HG03135 (cell line): ENCODE measurements at regions not wholly inside any gene's neighbourhood (a gene's known extent, or its start where the extent isn't known, plus 50 kb on each side); places are given as distances from the start of the nearest gene placed in this dataset.
A peak's percentile ranks its signal among the peaks of the same experiment; 100 is the strongest.
"Not testable (repeated sequence)": the region's sequence is repeated elsewhere in the genome, so short reads cannot be mapped to it uniquely, and the experiment has no call there.

Experiments
- ATAC-seq: cut with Tn5 transposase; IDR thresholded peaks from one replicate; pipeline ENCODE4 v1.9.1; 2021; ENCODE audit warnings: mild to moderate bottlenecking, moderate library complexity; ENCODE audit not compliant: unreplicated experiment

- ATAC-seq: no peak
Measured at GRCh38 chr6:122859676-122860075, 70.6 kb downstream of the SMPDL3A start.

- ATAC-seq: no peak
Measured at GRCh38 chr6:122861594-122861993, 72.5 kb downstream of the SMPDL3A start.

DNA sequence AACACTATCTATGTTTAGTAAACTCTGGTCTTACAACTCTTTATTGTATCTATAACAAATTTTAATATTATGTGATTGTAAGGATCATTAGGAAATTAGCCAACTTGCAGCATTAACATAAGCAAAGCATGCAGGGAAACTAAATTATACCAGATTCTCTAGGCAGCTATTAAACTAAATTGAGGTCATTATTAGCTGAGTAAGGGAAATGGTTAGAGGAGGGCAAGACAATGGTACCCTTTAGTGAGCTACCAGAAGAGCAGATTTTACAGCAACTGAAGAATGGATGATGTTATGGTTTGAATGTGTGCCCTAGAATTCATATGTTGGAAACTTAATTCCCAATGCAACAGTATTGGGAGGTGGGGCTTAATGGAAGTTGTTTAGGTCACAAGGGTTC is 79.1 kb downstream of the SMPDL3A start:
- ATAC-seq: no peak

- ATAC-seq: peak; percentile 84
Measured at GRCh38 chr6:122869437-122870024, 80.5 kb downstream of the SMPDL3A start.

- ATAC-seq: no peak
Measured at GRCh38 chr6:122871079-122871478, 82.0 kb downstream of the SMPDL3A start.

DNA sequence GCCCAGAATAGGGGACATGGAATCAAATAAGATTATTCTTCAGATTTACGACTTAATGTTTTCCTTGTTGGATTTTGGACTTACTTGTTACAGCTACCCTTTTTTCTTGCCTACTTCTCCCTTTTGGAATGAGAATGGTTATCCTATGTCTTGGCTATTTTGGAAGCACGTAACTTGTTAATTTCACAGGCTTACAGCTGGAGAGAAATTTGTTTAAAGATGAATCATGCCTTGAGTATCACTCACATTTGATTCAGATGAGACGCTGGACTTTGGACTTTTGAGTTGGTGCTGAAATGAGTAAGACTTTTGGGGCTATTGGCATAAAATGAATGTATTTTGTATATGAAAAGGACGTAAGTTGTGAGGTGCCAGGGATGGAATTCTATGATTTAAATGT is 83.3 kb downstream of the SMPDL3A start:
- no peak for ATAC-seq

- no peak for ATAC-seq
Measured at GRCh38 chr6:122877302-122877701, 88.2 kb downstream of the SMPDL3A start.

DNA sequence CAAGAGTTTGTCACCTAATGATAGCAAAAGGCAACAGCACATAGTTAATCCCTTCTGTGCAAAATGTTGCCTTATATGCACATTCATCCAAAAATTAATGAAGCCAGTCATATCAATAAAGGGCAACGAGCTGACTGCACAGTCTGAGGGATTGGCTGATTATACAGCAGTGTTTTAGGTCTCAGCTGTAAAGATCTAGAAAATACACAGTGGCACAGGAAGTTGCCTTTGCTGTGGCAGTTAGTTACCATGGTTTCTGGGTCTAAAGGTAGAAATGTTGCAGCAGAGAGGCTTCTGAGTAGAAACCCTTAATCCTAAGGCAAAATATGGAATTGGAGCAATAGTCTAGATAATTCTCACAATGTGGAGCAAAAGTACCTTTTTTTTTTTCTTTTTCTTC is 89.7 kb downstream of the SMPDL3A start:
- no peak for ATAC-seq

GRCh38 chr6:122886481-122886880 is 97.4 kb downstream of the SMPDL3A start:
- ATAC-seq: no peak

- ATAC-seq: no peak
Measured at GRCh38 chr6:122887941-122888340, 98.9 kb downstream of the SMPDL3A start.

GRCh38 chr6:122888680-122889079 is 99.6 kb downstream of the SMPDL3A start:
- ATAC-seq: not testable (repeated sequence)

DNA sequence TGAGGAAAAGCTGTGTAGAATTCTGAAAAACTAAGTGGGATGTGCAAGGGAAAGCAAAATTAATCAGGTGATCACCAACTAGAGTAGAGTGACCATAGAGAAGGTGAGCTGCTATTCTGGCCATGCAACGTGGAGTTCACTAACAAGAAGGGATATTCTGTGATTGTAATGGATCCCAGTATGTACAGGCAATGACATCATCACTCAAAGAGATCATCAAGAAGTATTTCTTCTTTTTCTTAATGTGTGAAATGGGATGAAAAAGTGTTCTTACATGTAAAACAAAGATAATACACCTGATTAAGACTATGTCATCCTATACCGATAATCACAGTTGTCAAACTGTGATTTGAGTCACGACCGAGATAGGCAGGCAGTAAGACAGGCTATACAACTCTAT is 101.2 kb downstream of the SMPDL3A start:
- no peak for ATAC-seq

DNA sequence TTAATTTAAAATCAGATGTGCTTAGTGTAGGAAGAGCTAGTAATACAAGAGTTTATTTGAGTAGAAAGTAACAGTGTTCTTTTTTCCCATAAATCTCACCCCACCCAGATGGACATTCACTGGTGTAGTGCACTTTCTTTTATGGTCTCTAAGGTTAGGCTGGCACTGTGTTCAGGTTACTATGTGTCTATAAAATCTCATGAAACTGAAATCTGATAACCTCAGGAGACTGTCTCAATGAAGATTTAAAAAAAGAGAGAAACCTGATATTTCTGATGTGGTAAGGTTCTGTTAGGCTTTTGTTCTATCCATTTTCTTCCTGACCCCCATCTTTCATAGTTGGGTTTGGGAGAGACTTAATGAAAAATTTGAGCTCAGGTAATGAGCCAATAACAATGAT is 101.2 kb upstream of the CLVS2 start:
- no peak for ATAC-seq

DNA sequence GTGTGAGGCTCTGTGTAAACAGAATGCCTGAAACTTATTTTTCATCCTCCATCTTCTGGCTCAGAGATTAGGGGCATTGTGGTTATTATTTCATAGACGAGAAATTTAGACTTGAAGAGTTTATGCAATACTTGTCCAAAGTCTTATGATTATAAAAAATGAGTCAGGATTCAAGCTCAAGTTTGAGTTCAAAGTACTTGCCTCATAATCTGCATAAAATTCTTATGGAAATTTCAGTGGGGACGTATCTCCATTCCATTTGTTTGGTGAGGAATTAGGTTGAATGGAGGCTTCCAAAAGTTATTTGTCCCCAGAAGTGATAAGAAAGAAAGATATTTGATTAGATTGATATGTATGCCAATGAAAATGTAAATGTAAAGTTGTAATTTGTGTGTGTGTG is 93.7 kb upstream of the CLVS2 start:
- ATAC-seq: no peak

DNA sequence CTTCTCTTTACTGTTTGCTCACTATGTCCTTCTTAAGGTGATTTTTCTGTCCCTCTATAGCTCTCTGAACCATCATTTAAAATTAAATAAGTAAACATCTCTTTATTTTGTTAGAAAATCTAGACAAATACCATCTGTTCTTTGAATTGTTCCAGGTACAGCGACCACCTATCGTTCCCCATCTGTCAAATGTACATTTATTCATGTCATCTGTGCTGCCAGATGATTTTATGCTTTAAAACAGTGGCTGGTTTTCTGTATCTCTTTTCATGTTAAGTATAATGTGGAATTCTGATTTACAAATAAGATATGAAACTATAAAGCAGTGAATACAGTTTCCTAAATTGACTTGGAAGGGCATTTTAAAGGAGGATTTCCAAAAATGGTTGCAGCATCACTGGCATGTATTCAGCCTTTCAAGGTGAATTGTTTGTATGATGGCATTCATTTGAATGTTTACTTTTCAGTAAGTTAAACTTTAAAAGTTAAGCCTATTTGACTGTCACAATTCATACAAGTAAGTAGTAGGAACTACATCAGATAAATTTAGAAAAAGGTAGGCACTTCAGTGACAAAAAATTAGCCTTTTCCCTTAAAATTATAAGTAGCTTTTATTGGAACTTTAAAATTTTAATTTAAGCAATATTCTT is 92.6 kb upstream of the CLVS2 start:
- no peak for ATAC-seq

- no peak for ATAC-seq
Measured at GRCh38 chr6:122904166-122904565, 91.9 kb upstream of the CLVS2 start.

DNA sequence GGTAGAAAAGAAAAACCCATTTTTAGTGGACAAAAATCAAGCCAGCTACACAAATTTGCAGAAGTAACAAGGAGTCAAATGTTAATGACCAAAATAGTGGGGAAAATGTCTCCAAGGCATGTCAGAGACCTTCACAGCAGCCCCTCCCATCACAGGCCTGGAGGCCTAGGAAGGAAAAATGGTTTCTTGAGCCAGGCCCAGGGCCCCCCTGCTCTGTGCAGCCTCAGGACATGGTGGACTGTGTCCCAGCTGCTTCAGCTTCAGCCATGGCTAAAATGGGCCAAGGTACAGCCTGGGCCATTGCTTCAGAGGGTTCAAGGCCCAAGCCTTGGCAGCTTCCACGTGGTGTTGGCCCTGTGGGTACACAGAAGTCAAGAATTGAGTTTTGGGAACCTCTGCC is 82.5 kb upstream of the CLVS2 start:
- no peak for ATAC-seq

DNA sequence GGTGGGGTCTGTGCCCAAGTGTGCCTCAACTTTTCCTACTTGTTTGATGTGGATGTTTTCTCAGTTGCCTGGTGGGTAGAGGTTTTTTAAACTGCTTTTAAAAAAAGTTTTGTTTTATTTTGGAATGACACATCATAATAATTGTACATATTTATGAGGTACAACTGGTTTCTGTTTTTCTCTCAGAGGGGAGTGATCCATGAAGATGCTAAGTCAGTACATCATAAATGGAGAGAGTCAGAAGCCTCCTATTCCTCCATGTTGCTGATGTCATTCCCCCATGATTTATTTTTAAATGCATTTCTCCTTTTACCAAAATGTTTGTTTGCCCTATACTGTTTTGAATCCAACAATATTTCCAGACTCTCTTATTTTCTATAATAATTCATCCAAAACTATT is 77.3 kb upstream of the CLVS2 start:
- ATAC-seq: no peak

DNA sequence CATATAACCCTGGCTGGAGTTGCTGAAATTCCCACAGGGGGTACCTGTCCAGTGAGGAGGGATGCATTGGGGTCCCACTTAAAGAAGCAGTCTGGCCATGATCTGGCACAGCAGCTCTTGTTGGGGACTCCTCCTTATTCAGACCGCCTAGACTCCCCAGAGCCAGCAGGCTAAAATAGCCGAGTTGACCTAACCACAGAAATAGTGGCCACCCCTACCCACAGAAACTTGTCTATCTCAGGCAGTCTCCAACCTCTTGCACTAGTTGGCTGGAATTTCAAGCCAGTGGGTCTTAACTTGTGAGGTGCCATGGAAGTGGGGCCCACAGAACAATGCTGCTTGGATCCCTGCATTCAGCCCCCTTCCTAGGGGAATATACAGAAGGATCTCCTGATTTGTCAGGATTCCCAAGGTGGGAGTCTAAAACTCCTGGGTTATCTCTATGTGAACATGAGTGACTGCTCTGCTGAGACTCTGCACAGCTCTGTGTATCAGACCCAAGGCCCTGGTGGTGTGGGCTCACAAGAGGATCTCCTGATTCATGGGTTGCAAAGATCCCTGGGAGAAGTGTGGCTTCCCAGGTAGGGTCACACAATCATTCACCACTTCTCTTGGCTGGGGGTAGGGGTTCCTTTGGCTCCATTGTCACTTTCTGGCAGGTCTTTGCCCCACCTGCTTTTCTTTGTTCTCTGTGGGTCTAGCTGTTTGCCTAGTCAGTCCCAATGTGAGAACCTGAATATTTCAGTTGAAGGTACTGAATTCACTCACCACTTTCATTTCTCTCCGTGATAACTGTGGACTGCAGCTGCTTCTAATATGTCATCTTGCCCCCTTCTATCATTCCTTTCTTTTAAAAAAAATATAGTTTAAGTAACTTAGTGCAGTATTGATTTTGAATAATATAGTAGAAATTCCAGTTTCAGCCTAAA is 65.5 kb upstream of the CLVS2 start:
- ATAC-seq: no peak

DNA sequence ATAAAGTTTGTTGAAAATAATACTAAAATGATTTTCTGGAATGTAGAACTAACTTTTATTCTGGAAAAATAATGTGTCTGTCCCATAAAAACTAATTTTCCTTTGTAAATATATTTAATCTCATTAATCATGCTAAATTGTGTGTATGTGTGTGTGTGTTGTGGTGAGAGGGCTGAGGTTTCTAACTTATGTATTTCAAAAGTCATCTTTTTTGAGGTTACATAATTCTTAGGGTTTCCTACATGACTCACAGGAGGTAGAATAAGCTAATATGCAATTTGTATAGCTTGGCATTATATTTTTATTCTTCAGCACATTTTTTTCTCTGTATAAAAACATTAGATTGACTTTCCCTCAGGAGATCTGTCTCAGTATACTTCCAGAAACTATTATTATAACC is 64.1 kb upstream of the CLVS2 start:
- no peak for ATAC-seq

GRCh38 chr6:122944936-122945335 is 51.1 kb upstream of the CLVS2 start:
- not testable (repeated sequence) for ATAC-seq
